ENCODE measurements at regions not wholly inside any gene's neighbourhood (a gene's known extent, or its start where the extent isn't known, plus 50 kb on each side); places are given as distances from the start of the nearest gene placed in this dataset.

DNA sequence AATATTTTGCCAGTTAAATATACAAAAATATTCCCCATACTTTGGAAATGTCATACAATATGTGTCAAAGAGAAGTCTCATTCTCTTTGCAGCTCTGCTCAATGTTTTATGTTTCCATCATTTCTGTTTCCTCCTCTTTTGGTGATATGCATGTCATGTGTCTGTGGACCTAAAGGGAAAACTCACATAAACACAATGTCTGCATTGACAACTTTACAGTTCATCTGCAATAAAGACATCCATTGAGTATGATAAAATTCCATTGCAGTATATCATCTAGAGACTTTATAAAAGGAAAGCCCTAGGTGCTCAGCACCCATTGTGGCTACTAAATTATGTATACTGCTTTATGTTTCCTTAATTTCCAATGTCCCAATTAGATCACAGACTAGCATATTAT lies 461.3 kb upstream of the FAT3 start:
- no peak overlapping the region for H2AFZ ChIP-seq (ENCODE audit: low read length)
- H2BK15ac ChIP-seq (ENCODE audit: low read length) = no peak overlapping the region
- no peak overlapping the region for H3K9ac ChIP-seq (ENCODE audit: low read depth, low read length, poor library complexity)
- no peaks in the 10 kb centered on the region for H3K27me3 ChIP-seq (ENCODE audit: control insufficient read depth in 3 of 3, insufficient read depth in 3 of 3, low read depth in 1 of 3, low read length in 3 of 3)
- no peak overlapping the region for H3K18ac ChIP-seq (ENCODE audit: low read length)
- H2BK5ac ChIP-seq (ENCODE audit: low read length) = no peak overlapping the region
- H2BK12ac ChIP-seq (ENCODE audit: low read length) = no peak overlapping the region
- no peak overlapping the region for H4K91ac ChIP-seq (ENCODE audit: low read depth, low read length, poor library complexity)
- H3K14ac ChIP-seq (ENCODE audit: low read length) = no peak overlapping the region
- H3K27ac ChIP-seq (replicated peaks; ENCODE audit: low read length) = no peak overlapping the region
- H3K4ac ChIP-seq (ENCODE audit: low read length) = no peak overlapping the region
- H3K4me1 ChIP-seq (ENCODE audit: control insufficient read depth in 2 of 2, insufficient read depth in 1 of 2, low read depth in 1 of 2, low read length in 2 of 2) = no peaks in the 10 kb centered on the region
- H4K8ac ChIP-seq (ENCODE audit: low read depth, low read length) = no peak overlapping the region
- H3K4me2 ChIP-seq (ENCODE audit: insufficient read depth, low read length, poor library complexity, severe bottlenecking) = no peak overlapping the region
- H3K9me3 ChIP-seq (replicated peaks in 1 of 2; ENCODE audit: control insufficient read depth in 2 of 2, insufficient read depth in 1 of 2, low read depth in 1 of 2, low read length in 2 of 2) = no peaks in the 10 kb centered on the region
- no peaks in the 10 kb centered on the region for H3K36me3 ChIP-seq (replicated peaks in 1 of 2; ENCODE audit: control insufficient read depth in 2 of 2, insufficient read depth in 2 of 2, low read length in 2 of 2)
- no peak overlapping the region for H3K4me3 ChIP-seq (ENCODE audit: low read length in 2 of 2)
- no peak overlapping the region for H3K23ac ChIP-seq (ENCODE audit: low read depth, low read length, poor library complexity)
- H3K79me1 ChIP-seq (ENCODE audit: low read depth, low read length) = no peaks in the 10 kb centered on the region
- H2BK120ac ChIP-seq (ENCODE audit: low read depth, low read length) = no peak overlapping the region
- no peak overlapping the region for H2AK5ac ChIP-seq (ENCODE audit: low read depth, low read length)
- DNase-seq (ENCODE audit: low spot score) = no peak

DNA sequence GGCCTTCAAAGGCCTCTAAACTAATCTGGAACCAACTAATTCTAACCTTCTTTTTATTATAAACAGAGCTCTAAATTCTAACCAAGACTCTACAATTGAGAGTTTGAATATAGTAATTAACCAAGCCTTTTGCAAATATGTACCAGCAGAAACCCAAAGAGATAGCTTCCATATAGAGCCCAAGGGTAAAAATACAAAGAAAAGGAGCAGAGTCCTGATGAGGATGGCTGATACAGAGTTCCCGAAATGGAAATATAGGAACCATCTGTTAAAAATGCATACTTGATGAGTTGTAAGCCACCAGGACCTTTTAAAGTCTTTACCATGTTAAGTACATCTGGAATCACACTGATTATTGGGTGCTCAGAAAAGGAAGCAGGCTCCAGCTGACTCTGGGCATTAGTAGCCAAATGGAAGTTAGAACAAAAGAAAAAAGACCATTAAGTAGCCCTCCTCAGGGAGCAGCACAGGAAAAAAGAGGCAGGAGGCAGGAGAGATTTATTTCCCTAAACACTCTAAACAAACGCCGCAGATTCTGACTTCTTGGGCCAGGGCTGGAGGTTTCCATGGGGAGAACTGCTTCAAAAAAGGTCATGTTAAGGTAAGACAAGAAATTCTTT lies 463.1 kb upstream of the FAT3 start:
- no peak overlapping the region for H2BK12ac ChIP-seq (ENCODE audit: low read length)
- no peaks in the 10 kb centered on the region for H3K79me1 ChIP-seq (ENCODE audit: low read depth, low read length)
- H3K36me3 ChIP-seq (replicated peaks in 1 of 2; ENCODE audit: control insufficient read depth in 2 of 2, insufficient read depth in 2 of 2, low read length in 2 of 2) = no peaks in the 10 kb centered on the region
- no peak for DNase-seq (ENCODE audit: low spot score)
- no peak overlapping the region for H2AK5ac ChIP-seq (ENCODE audit: low read depth, low read length)
- no peaks in the 10 kb centered on the region for H3K9me3 ChIP-seq (replicated peaks in 1 of 2; ENCODE audit: control insufficient read depth in 2 of 2, insufficient read depth in 1 of 2, low read depth in 1 of 2, low read length in 2 of 2)
- no peak overlapping the region for H3K4ac ChIP-seq (ENCODE audit: low read length)
- no peaks in the 10 kb centered on the region for H3K4me1 ChIP-seq (ENCODE audit: control insufficient read depth in 2 of 2, insufficient read depth in 1 of 2, low read depth in 1 of 2, low read length in 2 of 2)
- H3K4me3 ChIP-seq (ENCODE audit: low read length in 2 of 2) = no peak overlapping the region
- H2BK15ac ChIP-seq (ENCODE audit: low read length) = no peak overlapping the region
- no peak overlapping the region for H2BK5ac ChIP-seq (ENCODE audit: low read length)
- H4K91ac ChIP-seq (ENCODE audit: low read depth, low read length, poor library complexity) = no peak overlapping the region
- H2BK120ac ChIP-seq (ENCODE audit: low read depth, low read length) = no peak overlapping the region
- no peak overlapping the region for H3K27ac ChIP-seq (replicated peaks; ENCODE audit: low read length)
- H3K23ac ChIP-seq (ENCODE audit: low read depth, low read length, poor library complexity) = no peak overlapping the region
- H2AFZ ChIP-seq (ENCODE audit: low read length) = peak overlapping the region; percentile 40
- no peak overlapping the region for H3K18ac ChIP-seq (ENCODE audit: low read length)
- WGBS, 2 donors (ENCODE audit: extremely low coverage in 2 of 2, insufficient read length in 2 of 2, insufficient replicate concordance in 1 of 2) = no CpG with 5 or more reads among the region's 3 CpGs
- H4K8ac ChIP-seq (ENCODE audit: low read depth, low read length) = no peak overlapping the region
- no peak overlapping the region for H3K9ac ChIP-seq (ENCODE audit: low read depth, low read length, poor library complexity)
- peak overlapping the region; percentile 23 for H3K4me2 ChIP-seq (ENCODE audit: insufficient read depth, low read length, poor library complexity, severe bottlenecking)
- no peaks in the 10 kb centered on the region for H3K27me3 ChIP-seq (ENCODE audit: control insufficient read depth in 3 of 3, insufficient read depth in 3 of 3, low read depth in 1 of 3, low read length in 3 of 3)
- H3K14ac ChIP-seq (ENCODE audit: low read length) = no peak overlapping the region

DNA sequence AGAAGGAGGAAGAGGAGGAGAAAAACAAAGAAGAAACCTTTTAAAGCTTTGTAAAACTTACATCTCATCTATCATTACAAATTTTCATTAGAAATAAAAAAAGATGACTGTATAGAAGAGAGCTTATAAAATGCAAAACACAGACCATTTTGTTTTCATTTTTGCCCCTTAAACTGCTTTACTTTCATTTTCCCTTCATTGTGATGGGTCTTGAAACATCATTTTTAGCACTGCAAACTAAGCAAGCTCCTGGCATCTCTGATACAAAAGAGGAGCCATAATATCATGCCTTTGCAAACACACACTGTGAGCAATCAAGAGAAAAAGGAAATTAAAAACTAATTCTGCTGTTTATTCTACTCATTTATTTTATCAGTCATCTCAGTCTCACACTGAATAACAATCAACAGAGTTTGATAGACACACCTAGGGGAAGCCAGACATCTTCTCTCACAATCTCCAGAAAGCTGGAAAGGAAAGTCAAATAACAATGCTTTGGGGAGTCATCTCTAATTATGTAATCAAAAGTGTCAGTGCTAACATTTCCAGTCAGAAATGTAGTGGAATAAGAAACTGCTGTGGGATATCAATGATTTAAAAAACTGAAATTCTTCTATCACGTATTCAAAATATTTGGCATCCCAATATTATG lies 467.7 kb upstream of the FAT3 start:
- no peak overlapping the region for H2AFZ ChIP-seq (ENCODE audit: low read length)
- H2BK12ac ChIP-seq (ENCODE audit: low read length) = no peak overlapping the region
- H3K4me3 ChIP-seq (ENCODE audit: low read length in 2 of 2) = no peak overlapping the region
- no peak overlapping the region for H3K18ac ChIP-seq (ENCODE audit: low read length)
- H4K8ac ChIP-seq (ENCODE audit: low read depth, low read length) = no peak overlapping the region
- H3K9ac ChIP-seq (ENCODE audit: low read depth, low read length, poor library complexity) = no peak overlapping the region
- H2BK120ac ChIP-seq (ENCODE audit: low read depth, low read length) = no peak overlapping the region
- no peak for DNase-seq (ENCODE audit: low spot score)
- no peaks in the 10 kb centered on the region for H3K36me3 ChIP-seq (replicated peaks in 1 of 2; ENCODE audit: control insufficient read depth in 2 of 2, insufficient read depth in 2 of 2, low read length in 2 of 2)
- H3K9me3 ChIP-seq (replicated peaks in 1 of 2; ENCODE audit: control insufficient read depth in 2 of 2, insufficient read depth in 1 of 2, low read depth in 1 of 2, low read length in 2 of 2) = no peaks in the 10 kb centered on the region
- H3K79me1 ChIP-seq (ENCODE audit: low read depth, low read length) = no peaks in the 10 kb centered on the region
- no peaks in the 10 kb centered on the region for H3K27me3 ChIP-seq (ENCODE audit: control insufficient read depth in 3 of 3, insufficient read depth in 3 of 3, low read depth in 1 of 3, low read length in 3 of 3)
- no peak overlapping the region for H3K14ac ChIP-seq (ENCODE audit: low read length)
- no peak overlapping the region for H2BK5ac ChIP-seq (ENCODE audit: low read length)
- H3K4ac ChIP-seq (ENCODE audit: low read length) = no peak overlapping the region
- H2BK15ac ChIP-seq (ENCODE audit: low read length) = no peak overlapping the region
- H3K4me2 ChIP-seq (ENCODE audit: insufficient read depth, low read length, poor library complexity, severe bottlenecking) = no peak overlapping the region
- H3K23ac ChIP-seq (ENCODE audit: low read depth, low read length, poor library complexity) = no peak overlapping the region
- no CpG with 5 or more reads among the region's 1 CpG for WGBS, 2 donors (ENCODE audit: extremely low coverage in 2 of 2, insufficient read length in 2 of 2, insufficient replicate concordance in 1 of 2)
- H3K27ac ChIP-seq (replicated peaks; ENCODE audit: low read length) = no peak overlapping the region
- H3K4me1 ChIP-seq (ENCODE audit: control insufficient read depth in 2 of 2, insufficient read depth in 1 of 2, low read depth in 1 of 2, low read length in 2 of 2) = no peaks in the 10 kb centered on the region
- H2AK5ac ChIP-seq (ENCODE audit: low read depth, low read length) = no peak overlapping the region
- no peak overlapping the region for H4K91ac ChIP-seq (ENCODE audit: low read depth, low read length, poor library complexity)

DNA sequence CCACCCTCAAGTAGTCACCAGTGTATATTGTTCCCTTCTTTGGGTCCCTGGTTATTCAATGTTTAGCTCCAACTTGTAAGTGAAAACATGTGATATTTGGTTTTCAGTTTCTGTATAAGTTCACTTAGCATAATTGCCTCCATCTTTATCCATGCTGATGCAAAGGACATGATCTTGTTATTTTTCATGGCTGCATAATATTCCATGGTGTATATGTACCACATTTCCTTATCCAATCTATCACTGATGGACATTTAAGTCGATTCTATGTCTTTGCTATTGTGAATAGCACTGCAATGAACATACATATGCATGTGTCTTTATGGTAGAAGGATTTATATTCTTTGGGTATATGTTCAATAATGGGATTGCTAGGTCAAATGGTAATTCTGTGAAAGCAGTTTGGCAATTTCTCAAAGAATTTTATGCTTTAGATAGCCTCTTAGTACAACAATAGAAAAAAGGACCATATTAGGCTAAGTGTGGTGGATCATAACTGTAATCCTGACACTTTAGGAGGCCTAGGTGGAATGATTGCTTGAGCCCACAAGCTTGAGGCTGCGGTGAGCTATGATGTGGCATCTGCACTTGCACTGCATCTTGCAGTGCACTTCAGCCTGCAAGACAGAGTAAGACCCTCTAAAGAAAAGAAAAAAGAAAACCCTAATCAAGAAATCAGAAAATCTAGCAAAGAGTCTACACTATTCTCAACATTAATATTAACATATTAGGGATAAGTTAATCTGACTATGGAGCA lies 468.5 kb upstream of the FAT3 start:
- Histone ChIP-seq H3K9me3 (replicated peaks in 1 of 2; ENCODE audit: control insufficient read depth in 2 of 2, insufficient read depth in 1 of 2, low read depth in 1 of 2, low read length in 2 of 2) (no peaks in the 10 kb centered on the region), H3K14ac (ENCODE audit: low read length) (no peak overlapping the region), H3K9ac (ENCODE audit: low read depth, low read length, poor library complexity) (no peak overlapping the region), H3K23ac (ENCODE audit: low read depth, low read length, poor library complexity) (no peak overlapping the region), H3K36me3 (replicated peaks in 1 of 2; ENCODE audit: control insufficient read depth in 2 of 2, insufficient read depth in 2 of 2, low read length in 2 of 2) (no peaks in the 10 kb centered on the region), H3K4ac (ENCODE audit: low read length) (no peak overlapping the region), H2BK15ac (ENCODE audit: low read length) (no peak overlapping the region), H3K27ac (replicated peaks; ENCODE audit: low read length) (no peak overlapping the region), H3K27me3 (ENCODE audit: control insufficient read depth in 3 of 3, insufficient read depth in 3 of 3, low read depth in 1 of 3, low read length in 3 of 3) (no peaks in the 10 kb centered on the region), H4K8ac (ENCODE audit: low read depth, low read length) (no peak overlapping the region), H2BK5ac (ENCODE audit: low read length) (no peak overlapping the region), H4K91ac (ENCODE audit: low read depth, low read length, poor library complexity) (no peak overlapping the region), H3K4me1 (ENCODE audit: control insufficient read depth in 2 of 2, insufficient read depth in 1 of 2, low read depth in 1 of 2, low read length in 2 of 2) (no peaks in the 10 kb centered on the region), H3K18ac (ENCODE audit: low read length) (no peak overlapping the region), H3K4me2 (ENCODE audit: insufficient read depth, low read length, poor library complexity, severe bottlenecking) (no peak overlapping the region), H2AK5ac (ENCODE audit: low read depth, low read length) (no peak overlapping the region), H2AFZ (ENCODE audit: low read length) (no peak overlapping the region), H2BK120ac (ENCODE audit: low read depth, low read length) (no peak overlapping the region), H3K79me1 (ENCODE audit: low read depth, low read length) (no peaks in the 10 kb centered on the region), H3K4me3 (ENCODE audit: low read length in 2 of 2) (no peak overlapping the region), H2BK12ac (ENCODE audit: low read length) (no peak overlapping the region)
- no peak for DNase-seq (ENCODE audit: low spot score)
- no CpG with 5 or more reads among the region's 2 CpGs for WGBS, 2 donors (ENCODE audit: extremely low coverage in 2 of 2, insufficient read length in 2 of 2, insufficient replicate concordance in 1 of 2)
